A549 (cell line): ENCODE measurements at regions not wholly inside any gene's neighbourhood (a gene's known extent, or its start where the extent isn't known, plus 50 kb on each side); places are given as distances from the start of the nearest gene placed in this dataset.

Source experiments
- ATAC-seq, 2 experiments: fragments of 200-7000 bp in 1 of 2; fragments of >200 bp in 1 of 2; cut with Nextera tagmentation in 1 of 2; cut with Tn5 transposase in 1 of 2; 3 replicates each; pipeline versions ENCODE4 v1.8.0 to v1.9.1; 2018 to 2020; ENCODE audit warnings: mild to moderate bottlenecking in 1 of 2, moderate library complexity in 1 of 2
- CTCF ChIA-PET: fragments of 300-600 bp; sonication (Branson Sonifier 250); formaldehyde crosslinking; extraction: SDS; loops from one replicate; lab custom pipeline; 2021; ENCODE audit warnings: antibody characterized with exemption, inconsistent platforms; lab: Yijun Ruan, JAX
- POLR2A ChIA-PET: fragments of 350-600 bp; formaldehyde crosslinking; extraction: SDS; loops from one replicate; lab custom pipeline; 2021; ENCODE audit warnings: antibody characterized with exemption, inconsistent platforms; lab: Yijun Ruan, JAX
- DNase-seq, 2 experiments: peaks; one replicate each; pipeline versions ENCODE4 v3.0.0 to v3.0.0-alpha.2; 2011 to 2016; ENCODE audit warnings: low read depth in 1 of 2, low spot score in 1 of 2
- FAIRE-seq: peaks from 2 replicates; lab custom pipeline; 2011; peaks lifted over from hg19 to GRCh38; lab: Jason Lieb, UNC
- H3K27ac ChIP-seq, 2 experiments: fragments of >200 bp; sonication (Bioruptor Twin); formaldehyde crosslinking; 3 replicates each; pipeline ENCODE4 v1.5.1; 2016 to 2017
- H3K4me1 ChIP-seq: fragments of >200 bp; sonication (Bioruptor Twin); formaldehyde crosslinking; 3 replicates; pipeline ENCODE4 v1.6.1; 2016
- H3K4me2 ChIP-seq: fragments of >200 bp; sonication (Bioruptor Twin); formaldehyde crosslinking; 3 replicates; pipeline ENCODE4 v1.6.1; 2016
- H3K4me3 ChIP-seq: fragments of >200 bp; sonication (Bioruptor Twin); formaldehyde crosslinking; 3 replicates; pipeline ENCODE4 v1.5.1; 2016
- H3K9me3 ChIP-seq: fragments of >200 bp; sonication (Bioruptor Twin); formaldehyde crosslinking; 3 replicates; pipeline ENCODE4 v1.6.1; 2016
- E2F6 ChIP-seq: IDR thresholded peaks from 2 replicates; pipeline ENCODE4 v1.6.1; 2012; ENCODE audit warnings: low read depth, borderline replicate concordance
- FOSL2 ChIP-seq, 2 experiments: fragments of 450-650 bp in 1 of 2; fragments of >200 bp in 1 of 2; sonication (Bioruptor Twin) in 1 of 2; formaldehyde crosslinking; IDR thresholded peaks; 2 replicates each; pipeline versions ENCODE4 v1.5.0 to v1.6.1; 2016 to 2020; ENCODE audit warnings: mild to moderate bottlenecking in 1 of 2, moderate library complexity in 1 of 2
- RCOR1 ChIP-seq: fragments of 150-350 bp; IDR thresholded peaks from 2 replicates; pipeline ENCODE4 v1.6.1; 2014; ENCODE audit warnings: antibody characterized with exemption, low read length, low read depth
- TP53 ChIP-seq: fragments of 250-450 bp; sonication (Bioruptor Pico); IDR thresholded peaks from 2 replicates; pipeline ENCODE4 v1.5.0; 2021; ENCODE audit warnings: mild to moderate bottlenecking, moderate library complexity
- WGBS: methylation state at CpG from one replicate; pipeline ENCODE4 v1.1.6; 2017; ENCODE audit errors: missing lambda C conversion rate; 5-methylcytosine and 5-hydroxymethylcytosine counted together

GRCh38 chrX:13370713-13371112 is 50.9 kb upstream of the ATXN3L start:
- FAIRE-seq (no peak), ATAC-seq (no peak), DNase-seq (no peak)
- H3K27ac ChIP-seq = no peak overlapping the region
- POLR2A ChIA-PET = interaction anchor here (0.5 kb wide), 1 partner anchor 40 kb away, joined by 5 read pairs; no protein-coding TSS in a partner anchor
- no peak overlapping the region for H3K4me2 ChIP-seq
- no peak for TF ChIP-seq E2F6
- no peak for TF ChIP-seq FOSL2 (IDR thresholded peaks at IDR 0.05)
- no peak for TF ChIP-seq FOSL2 (CRISPR knock-in tag; IDR thresholded peaks at IDR 0.05)
- TF ChIP-seq RCOR1 = no peak
- TF ChIP-seq TP53 (CRISPR knock-in tag) = no peak
- CTCF ChIA-PET = interaction anchor here (1.4 kb wide), 1 partner anchor 17 kb away, joined by 4 read pairs; no protein-coding TSS in a partner anchor
- peaks cover 4% of the 10 kb centered on the region; the same call in 1 of the 3 replicates for H3K4me1 ChIP-seq
- WGBS = 67% methylated on average over 1 of the region's 1 CpG
- H3K4me3 ChIP-seq = no peak overlapping the region
- no peaks in the 10 kb centered on the region for H3K9me3 ChIP-seq
